Breast epithelium (tissue), 3 donors: ENCODE measurements at regions not wholly inside any gene's neighbourhood (a gene's known extent, or its start where the extent isn't known, plus 50 kb on each side); places are given as distances from the start of the nearest gene placed in this dataset.

Experiments
- CTCF ChIP-seq, 3 donors: fragments of 450-650 bp; IDR thresholded peaks; one replicate each; pipeline ENCODE4 v1.5.1; 2016 to 2017; ENCODE audit warnings: antibody characterized with exemption in 3 of 3, mild to moderate bottlenecking in 3 of 3, moderate library complexity in 3 of 3
- POLR2A ChIP-seq: fragments of 450-650 bp; IDR thresholded peaks from one replicate; pipeline ENCODE4 v1.6.1; 2016; ENCODE audit warnings: antibody characterized with exemption, mild to moderate bottlenecking, moderate library complexity

GRCh38 chr13:80921541-80921940, 580.6 kb upstream of the SPRY2 start:
- TF ChIP-seq CTCF (IDR thresholded peaks at IDR 0.05), result no peak
- no peak for TF ChIP-seq POLR2A
